Mesenchymal stem cell (in vitro differentiated cells and primary cell): ENCODE measurements at regions not wholly inside any gene's neighbourhood (a gene's known extent, or its start where the extent isn't known, plus 50 kb on each side); places are given as distances from the start of the nearest gene placed in this dataset.
A peak's percentile ranks its signal among the peaks of the same experiment; 100 is the strongest.

Experiments
- DNase-seq: peaks from one replicate; pipeline ENCODE4 v3.0.0-alpha.2; 2013
- H2AFZ ChIP-seq: one replicate; pipeline ENCODE4 v1.6.1; 2013; ENCODE audit warnings: low read depth, mild to moderate bottlenecking, control low read depth, inconsistent platforms, low read length, moderate library complexity
- H2AK5ac ChIP-seq: 2 replicates; pipeline ENCODE4 v1.6.1; 2013; ENCODE audit warnings: low read length, moderate library complexity, mild to moderate bottlenecking, inconsistent platforms; ENCODE audit not compliant: severe bottlenecking
- H2BK120ac ChIP-seq: one replicate; pipeline ENCODE4 v1.6.1; 2013; ENCODE audit warnings: low read depth, mild to moderate bottlenecking, inconsistent platforms, low read length, moderate library complexity
- H2BK12ac ChIP-seq, 2 experiments: one replicate each; pipeline ENCODE4 v1.6.1; 2013; ENCODE audit warnings: inconsistent platforms in 2 of 2, low read length in 2 of 2, mild to moderate bottlenecking in 2 of 2, moderate library complexity in 2 of 2, control low read depth in 1 of 2
- H2BK15ac ChIP-seq: one replicate; pipeline ENCODE4 v1.6.1; 2013; ENCODE audit warnings: mild to moderate bottlenecking, low read depth, inconsistent platforms; ENCODE audit not compliant: poor library complexity, severe bottlenecking
- H2BK5ac ChIP-seq: 2 replicates; pipeline ENCODE4 v1.6.1; 2013; ENCODE audit warnings: low read depth, mild to moderate bottlenecking, low read length, control low read depth, inconsistent platforms; ENCODE audit not compliant: poor library complexity, severe bottlenecking
- H3K14ac ChIP-seq, 2 experiments: one replicate each; pipeline ENCODE4 v1.6.1; 2013; ENCODE audit warnings: inconsistent platforms in 2 of 2, low read length in 2 of 2, control low read depth in 1 of 2, mild to moderate bottlenecking in 1 of 2, moderate library complexity in 1 of 2
- H3K18ac ChIP-seq, 2 experiments: one replicate each; pipeline ENCODE4 v1.6.1; 2013; ENCODE audit warnings: inconsistent platforms in 2 of 2, low read length in 2 of 2, control low read depth in 1 of 2, low read depth in 1 of 2, mild to moderate bottlenecking in 1 of 2
- H3K23ac ChIP-seq, 2 experiments: one replicate each; pipeline ENCODE4 v1.6.1; 2013; ENCODE audit warnings: inconsistent platforms in 2 of 2, low read length in 2 of 2, mild to moderate bottlenecking in 2 of 2, moderate library complexity in 2 of 2, control low read depth in 1 of 2
- H3K27ac ChIP-seq: 2 replicates; pipeline ENCODE4 v1.5.1; 2013; ENCODE audit warnings: mild to moderate bottlenecking, moderate library complexity, low read length, control low read depth, inconsistent platforms; ENCODE audit not compliant: poor library complexity, severe bottlenecking
- H3K27me3 ChIP-seq, 2 experiments: 2 replicates each; pipeline versions ENCODE4 v1.6.1 to v1.7.0; 2013; ENCODE audit warnings: low read length in 2 of 2, mild to moderate bottlenecking in 2 of 2, moderate library complexity in 2 of 2, control low read depth in 1 of 2, inconsistent platforms in 1 of 2; ENCODE audit not compliant: control insufficient read depth in 1 of 2, insufficient read depth in 1 of 2
- H3K36me3 ChIP-seq, 2 experiments: 2 replicates each; pipeline versions ENCODE4 v1.6.1 to v1.7.0; 2013; ENCODE audit warnings: low read length in 2 of 2, control low read depth in 1 of 2, inconsistent platforms in 1 of 2, low read depth in 1 of 2, mild to moderate bottlenecking in 1 of 2; ENCODE audit not compliant: insufficient read depth in 2 of 2, control insufficient read depth in 1 of 2
- H3K4ac ChIP-seq, 2 experiments: one replicate each; pipeline ENCODE4 v1.6.1; 2013; ENCODE audit warnings: inconsistent platforms in 2 of 2, low read length in 2 of 2, mild to moderate bottlenecking in 2 of 2, moderate library complexity in 2 of 2, control low read depth in 1 of 2, low read depth in 1 of 2
- H3K4me1 ChIP-seq: 2 replicates; pipeline ENCODE4 v1.6.1; 2013; ENCODE audit warnings: low read depth, low read length, control low read depth; ENCODE audit not compliant: control insufficient read depth, insufficient read depth
- H3K4me2 ChIP-seq: 2 replicates; pipeline ENCODE4 v1.6.1; 2013; ENCODE audit warnings: low read length, mild to moderate bottlenecking, inconsistent platforms; ENCODE audit not compliant: poor library complexity, severe bottlenecking
- H3K4me3 ChIP-seq, 2 experiments: 2 replicates each; pipeline versions ENCODE4 v1.5.1 to v1.7.0; 2013; ENCODE audit warnings: low read length in 2 of 2, mild to moderate bottlenecking in 2 of 2, control low read depth in 1 of 2, low read depth in 1 of 2; ENCODE audit not compliant: insufficient read depth in 1 of 2
- H3K79me1 ChIP-seq: replicated peaks from 2 replicates; pipeline ENCODE4 v1.6.1; 2013; ENCODE audit warnings: mild to moderate bottlenecking, control low read depth, low read length, inconsistent platforms; ENCODE audit not compliant: poor library complexity, severe bottlenecking
- H3K9ac ChIP-seq: 2 replicates; pipeline ENCODE4 v1.7.0; 2013; ENCODE audit warnings: mild to moderate bottlenecking, low read length, moderate library complexity
- H3K9me3 ChIP-seq: 2 replicates; pipeline ENCODE4 v1.7.0; 2013; ENCODE audit warnings: mild to moderate bottlenecking, low read length; ENCODE audit not compliant: control insufficient read depth
- H4K8ac ChIP-seq: one replicate; pipeline ENCODE4 v1.6.1; 2013; ENCODE audit warnings: inconsistent platforms, mild to moderate bottlenecking, low read length, moderate library complexity
- H4K91ac ChIP-seq: one replicate; pipeline ENCODE4 v1.6.1; 2013; ENCODE audit warnings: mild to moderate bottlenecking, low read length, inconsistent platforms
- WGBS: methylation state at CpG from one replicate; pipeline ENCODE4 v1.1.7; 2013; ENCODE audit warnings: mixed read lengths; 5-methylcytosine and 5-hydroxymethylcytosine counted together

GRCh38 chr5:115068239-115069086 is 101.2 kb downstream of the TRIM36 start:
- H3K9me3 ChIP-seq = no peaks in the 10 kb centered on the region
- no peak overlapping the region for H2AK5ac ChIP-seq
- WGBS = 88% methylated on average over 14 of the region's 14 CpGs
- H2BK5ac ChIP-seq = no peak overlapping the region
- H3K36me3 ChIP-seq = no peaks in the 10 kb centered on the region
- H2BK15ac ChIP-seq = no peak overlapping the region
- no peak overlapping the region for H2BK12ac ChIP-seq
- H3K4me1 ChIP-seq = no peaks in the 10 kb centered on the region
- peaks cover 6 to 17% of the 10 kb centered on the region in 2 experiments for H3K27me3 ChIP-seq
- H3K23ac ChIP-seq = no peak overlapping the region
- H3K79me1 ChIP-seq = no peaks in the 10 kb centered on the region
- H3K27ac ChIP-seq = no peak overlapping the region
- no peak overlapping the region for H2BK120ac ChIP-seq
- no peak overlapping the region for H3K4ac ChIP-seq
- no peak overlapping the region for H2AFZ ChIP-seq
- H3K18ac ChIP-seq = no peak overlapping the region
- peak; percentile 57 for DNase-seq
- H3K4me2 ChIP-seq = no peak overlapping the region
- no peak overlapping the region for H4K8ac ChIP-seq
- H3K4me3 ChIP-seq = no peak overlapping the region
- H4K91ac ChIP-seq = no peak overlapping the region
- no peak overlapping the region for H3K14ac ChIP-seq
- no peak overlapping the region for H3K9ac ChIP-seq

GRCh38 chr5:115064380-115064779 is 105.3 kb downstream of the TRIM36 start:
- Histone ChIP-seq H3K36me3 (no peaks in the 10 kb centered on the region), H3K27me3 (no peaks in the 10 kb centered on the region), H4K8ac (no peak overlapping the region), H3K79me1 (no peaks in the 10 kb centered on the region), H3K9ac (no peak overlapping the region), H3K4me2 (no peak overlapping the region), H3K18ac (no peak overlapping the region), H2BK12ac (no peak overlapping the region), H3K9me3 (no peaks in the 10 kb centered on the region), H3K4me1 (no peaks in the 10 kb centered on the region), H3K14ac (no peak overlapping the region), H2AK5ac (no peak overlapping the region), H3K4ac (no peak overlapping the region), H2AFZ (no peak overlapping the region), H3K4me3 (no peak overlapping the region), H3K27ac (no peak overlapping the region), H4K91ac (no peak overlapping the region), H3K23ac (no peak overlapping the region), H2BK5ac (no peak overlapping the region), H2BK15ac (no peak overlapping the region), H2BK120ac (no peak overlapping the region)
- WGBS = 79% methylated on average over 2 of the region's 2 CpGs
- DNase-seq = no peak

- H3K4me1 ChIP-seq = no peaks in the 10 kb centered on the region
- WGBS = no CpG with 5 or more reads among the region's 1 CpG
Observed at GRCh38 chr5:115054387-115054951, 115.2 kb downstream of the TRIM36 start.

GRCh38 chr5:115052948-115053347 is 116.8 kb downstream of the TRIM36 start:
- Histone ChIP-seq H3K79me1 (no peaks in the 10 kb centered on the region), H3K4me1 (no peaks in the 10 kb centered on the region), H2BK15ac (no peak overlapping the region), H3K18ac (no peak overlapping the region), H3K9me3 (no peaks in the 10 kb centered on the region), H3K23ac (peak overlapping the region in 1 of 2 experiments; percentile 52), H3K14ac (no peak overlapping the region), H3K36me3 (no peaks in the 10 kb centered on the region), H3K4ac (no peak overlapping the region), H3K27ac (no peak overlapping the region), H4K91ac (no peak overlapping the region), H3K4me2 (no peak overlapping the region), H3K9ac (no peak overlapping the region), H2BK120ac (no peak overlapping the region), H2BK12ac (no peak overlapping the region), H2AK5ac (no peak overlapping the region), H3K27me3 (no peaks in the 10 kb centered on the region), H4K8ac (no peak overlapping the region), H2AFZ (no peak overlapping the region), H2BK5ac (no peak overlapping the region), H3K4me3 (no peak overlapping the region)
- WGBS = 80% methylated on average over 2 of the region's 2 CpGs
- DNase-seq = no peak

More at GRCh38 chr5:115054387-115054951, 115.2 kb downstream of the TRIM36 start:
- H3K4me3 ChIP-seq = no peak overlapping the region
- H3K9me3 ChIP-seq = no peaks in the 10 kb centered on the region
- H3K18ac ChIP-seq = no peak overlapping the region
- no peak for DNase-seq
- no peaks in the 10 kb centered on the region for H3K36me3 ChIP-seq
- no peak overlapping the region for H3K4me2 ChIP-seq
- H2AFZ ChIP-seq = no peak overlapping the region
- no peak overlapping the region for H3K14ac ChIP-seq
- no peak overlapping the region for H2AK5ac ChIP-seq
- H2BK120ac ChIP-seq = no peak overlapping the region
- no peak overlapping the region for H3K4ac ChIP-seq
- H3K27ac ChIP-seq = no peak overlapping the region
- H3K79me1 ChIP-seq = no peaks in the 10 kb centered on the region
- H2BK15ac ChIP-seq = no peak overlapping the region
- H4K91ac ChIP-seq = no peak overlapping the region
- no peaks in the 10 kb centered on the region for H3K27me3 ChIP-seq
- no peak overlapping the region for H4K8ac ChIP-seq
- H2BK12ac ChIP-seq = no peak overlapping the region
- no peak overlapping the region for H3K9ac ChIP-seq
- H3K23ac ChIP-seq = no peak overlapping the region
- no peak overlapping the region for H2BK5ac ChIP-seq
